ENCODE measurements at regions not wholly inside any gene's neighbourhood (a gene's known extent, or its start where the extent isn't known, plus 50 kb on each side); places are given as distances from the start of the nearest gene placed in this dataset.
A peak's percentile ranks its signal among the peaks of the same experiment; 100 is the strongest.

- TF ChIP-seq CTCF (IDR thresholded peaks at IDR 0.05; ENCODE audit: low read depth, low read length, missing control alignments): no peak
Measured at GRCh38 chr5:124692950-124693349, 53.5 kb downstream of the ZNF608 start.

GRCh38 chr5:124692324-124692723, 54.1 kb downstream of the ZNF608 start:
- peak; percentile 72 for DNase-seq (ENCODE audit: low read depth)
- in situ Hi-C loops (cut with HindIII; ENCODE audit: low sequenced_read_pairs): no loop called here
- TF ChIP-seq CTCF (IDR thresholded peaks at IDR 0.05; ENCODE audit: low read depth, low read length, missing control alignments): no peak

More at GRCh38 chr5:124692950-124693349, 53.5 kb downstream of the ZNF608 start:
- no peak for DNase-seq (ENCODE audit: low read depth)
- no peak overlapping the region for H3K4me3 ChIP-seq (ENCODE audit: low read depth, low read length)
- in situ Hi-C loops (cut with HindIII; ENCODE audit: low sequenced_read_pairs): no loop called here

GRCh38 chr5:124689653-124690052, 56.8 kb downstream of the ZNF608 start:
- DNase-seq (ENCODE audit: low read depth): no peak
- no peak overlapping the region for H3K4me3 ChIP-seq (ENCODE audit: low read depth, low read length)
- TF ChIP-seq CTCF (IDR thresholded peaks at IDR 0.05; ENCODE audit: low read depth, low read length, missing control alignments): no peak
- in situ Hi-C loops (cut with HindIII; ENCODE audit: low sequenced_read_pairs): no loop called here

More at GRCh38 chr5:124692324-124692723, 54.1 kb downstream of the ZNF608 start:
- no peak overlapping the region for H3K4me3 ChIP-seq (ENCODE audit: low read depth, low read length)

DNA sequence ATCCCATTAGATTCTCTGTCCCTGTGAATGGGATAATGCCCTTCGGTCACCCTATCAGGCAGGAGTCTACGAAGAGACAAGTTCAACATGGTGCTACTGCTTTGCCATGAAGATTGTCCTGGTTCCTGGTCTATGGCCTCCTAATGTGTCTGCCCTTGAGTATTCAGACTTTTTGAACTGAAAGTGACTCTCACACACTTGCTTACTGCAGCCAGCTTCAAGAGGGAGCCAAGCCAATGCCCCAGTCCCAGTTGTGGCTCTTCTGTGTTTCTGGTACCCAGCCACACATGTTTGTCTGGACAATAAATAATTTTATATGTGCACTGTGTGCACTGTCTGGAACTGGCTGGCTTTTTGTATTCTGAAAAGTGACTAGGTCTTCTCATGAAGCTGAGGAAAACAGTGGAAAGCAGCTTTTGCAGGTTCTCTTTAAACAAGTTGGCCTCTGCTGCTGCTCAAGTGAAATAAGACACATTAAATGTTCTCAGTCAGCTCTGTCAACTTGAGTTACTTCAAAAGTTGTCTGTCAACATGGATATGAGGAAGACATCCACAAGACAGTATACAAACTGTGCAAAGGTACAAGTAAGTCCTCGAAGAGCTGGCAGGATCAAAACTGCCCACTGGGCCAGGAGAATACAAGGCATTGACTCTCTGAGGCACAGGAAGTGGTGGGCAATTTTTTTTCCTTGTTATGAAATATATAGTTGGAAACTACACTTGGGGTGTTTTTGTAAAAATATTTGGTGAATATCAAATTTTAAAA, 60.0 kb downstream of the ZNF608 start:
- no peak for TF ChIP-seq CTCF (IDR thresholded peaks at IDR 0.05; ENCODE audit: low read depth, low read length, missing control alignments)
- no peak overlapping the region for H3K4me3 ChIP-seq (ENCODE audit: low read depth, low read length)
- in situ Hi-C loops (cut with HindIII; ENCODE audit: low sequenced_read_pairs): no loop called here
- no peak for DNase-seq (ENCODE audit: low read depth)

DNA sequence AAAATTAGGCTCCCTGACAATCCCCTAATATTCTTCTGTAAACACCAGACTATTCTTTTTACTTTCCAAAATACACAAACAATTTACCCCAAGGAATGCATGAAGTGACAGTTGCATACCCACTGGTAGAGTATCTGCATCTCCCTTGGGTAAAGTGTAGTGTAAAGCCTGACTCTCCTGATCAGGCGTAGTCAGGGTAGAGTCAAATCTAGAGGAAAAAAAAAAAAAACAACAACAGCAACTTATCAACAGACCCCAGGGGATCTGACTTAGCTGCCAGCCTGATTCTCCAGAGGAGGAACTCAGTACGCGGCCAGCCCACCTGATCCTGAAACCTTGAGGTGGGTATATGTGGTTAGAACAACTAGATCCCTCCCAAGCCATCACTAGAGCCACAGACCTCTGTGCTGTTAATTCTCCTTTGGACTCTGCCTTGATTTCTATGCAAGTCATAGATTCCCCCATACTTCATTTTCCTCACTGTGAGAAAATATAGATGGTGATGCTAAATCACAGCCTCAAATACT, 61.0 kb downstream of the ZNF608 start:
- in situ Hi-C loops (cut with HindIII; ENCODE audit: low sequenced_read_pairs): no loop called here
- no peak for TF ChIP-seq CTCF (IDR thresholded peaks at IDR 0.05; ENCODE audit: low read depth, low read length, missing control alignments)
- H3K4me3 ChIP-seq (ENCODE audit: low read depth, low read length): no peak overlapping the region
- DNase-seq (ENCODE audit: low read depth): no peak

- no peak for DNase-seq (ENCODE audit: low read depth)
- H3K4me3 ChIP-seq (ENCODE audit: low read depth, low read length): no peak overlapping the region
- in situ Hi-C loops (cut with HindIII; ENCODE audit: low sequenced_read_pairs): no loop called here
- TF ChIP-seq CTCF (IDR thresholded peaks at IDR 0.05; ENCODE audit: low read depth, low read length, missing control alignments): no peak
Measured at GRCh38 chr5:124683917-124684555, 62.4 kb downstream of the ZNF608 start.
